ENCODE measurements at regions not wholly inside any gene's neighbourhood (a gene's known extent, or its start where the extent isn't known, plus 50 kb on each side); places are given as distances from the start of the nearest gene placed in this dataset.

- Mint-ChIP-seq H3K36me3 (ENCODE audit: low read depth) (no peaks in the 10 kb centered on the region), H3K27me3 (ENCODE audit: insufficient read depth, low read depth, poor library complexity) (peaks cover 7% of the 10 kb centered on the region), H3K27ac (peak overlapping the region; percentile 38; the same call in 1 of the 2 replicates), H3K4me3 (no peak overlapping the region), H3K4me1 (peaks cover 44% of the 10 kb centered on the region), H3K9me3 (no peaks in the 10 kb centered on the region; the same call in 2 of the 3 replicates)
- H3K4me3 ChIP-seq = no peak overlapping the region
- no peak overlapping the region for H3K4me2 ChIP-seq
- no peaks in the 10 kb centered on the region for H4K20me1 ChIP-seq (replicated peaks; ENCODE audit: insufficient read depth)
- TF ChIP-seq REST (IDR thresholded peaks at IDR 0.05; ENCODE audit: unreplicated experiment) (no peak), JUNB (IDR thresholded peaks at IDR 0.05; ENCODE audit: unreplicated experiment) (no peak), EZH2 (IDR thresholded peaks at IDR 0.05; ENCODE audit: low read depth, unreplicated experiment) (no peak), ETS1 (IDR thresholded peaks at IDR 0.05) (no peak), ZNF114 (CRISPR knock-in tag; IDR thresholded peaks at IDR 0.05) (no peak), STAT1 (IDR thresholded peaks at IDR 0.05; ENCODE audit: unreplicated experiment) (no peak)
- no peaks in the 10 kb centered on the region for H3K36me3 ChIP-seq (ENCODE audit: insufficient read depth)
- 0 out of 2 replicates have a peak overlapping the region, but pooled peaks have one; percentile 23 for H2AFZ ChIP-seq
- H3K27me3 ChIP-seq (ENCODE audit: insufficient read depth) = no peaks in the 10 kb centered on the region
- H3F3A ChIP-seq (replicated peaks; ENCODE audit: low read depth) = no peaks in the 10 kb centered on the region
- ATAC-seq (no peak), DNase-seq (ENCODE audit: low spot score) (no peak)
- H3K79me2 ChIP-seq (replicated peaks; ENCODE audit: insufficient read depth) = no peaks in the 10 kb centered on the region
- H3K27ac ChIP-seq (ENCODE audit: low read depth) = no peak overlapping the region
- H3K9me2 ChIP-seq (ENCODE audit: insufficient read depth) = no peaks in the 10 kb centered on the region
- H3K4me1 ChIP-seq (ENCODE audit: insufficient read depth) = peaks cover 9% of the 10 kb centered on the region
These were observed 245.1 kb downstream of the RHOU start for GRCh38 chr1:228980232-228980937.

DNA sequence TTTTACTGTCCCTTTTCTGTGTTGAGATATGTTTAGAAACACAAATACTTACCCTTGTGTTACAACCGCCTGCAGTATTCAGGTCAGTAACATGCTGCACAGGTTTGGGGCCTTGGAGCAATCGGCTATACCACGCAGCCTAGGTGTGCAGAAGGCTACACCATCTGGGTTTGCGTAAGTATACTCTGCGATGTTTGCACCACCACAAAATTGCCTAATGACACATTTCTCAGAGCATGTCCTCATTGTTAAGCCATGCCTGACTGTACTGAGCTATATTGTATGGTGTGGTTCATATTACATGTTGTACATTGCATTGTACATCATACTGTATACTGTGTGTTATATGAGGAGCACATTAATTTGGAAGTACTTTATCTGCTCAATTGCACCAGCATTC is 247.4 kb downstream of the RHOU start:
- no peak overlapping the region for H2AFZ ChIP-seq
- no peaks in the 10 kb centered on the region for H3K27me3 ChIP-seq (ENCODE audit: insufficient read depth)
- ATAC-seq (no peak), DNase-seq (ENCODE audit: low spot score) (no peak)
- H3K36me3 Mint-ChIP-seq (ENCODE audit: low read depth) = no peaks in the 10 kb centered on the region
- peaks cover 7% of the 10 kb centered on the region for H3K27me3 Mint-ChIP-seq (ENCODE audit: insufficient read depth, low read depth, poor library complexity)
- no peak overlapping the region for H3K4me3 Mint-ChIP-seq
- no peak overlapping the region for H3K4me2 ChIP-seq
- H3K4me1 Mint-ChIP-seq = peaks cover 30% of the 10 kb centered on the region
- peaks cover 5% of the 10 kb centered on the region for H3K4me1 ChIP-seq (ENCODE audit: insufficient read depth)
- no peaks in the 10 kb centered on the region for H3F3A ChIP-seq (replicated peaks; ENCODE audit: low read depth)
- no peak overlapping the region for H3K4me3 ChIP-seq
- no peak overlapping the region for H3K27ac ChIP-seq (ENCODE audit: low read depth)
- no peaks in the 10 kb centered on the region for H4K20me1 ChIP-seq (replicated peaks; ENCODE audit: insufficient read depth)
- no peaks in the 10 kb centered on the region; the same call in 2 of the 3 replicates for H3K9me3 Mint-ChIP-seq
- H3K9me2 ChIP-seq (ENCODE audit: insufficient read depth) = no peaks in the 10 kb centered on the region
- H3K79me2 ChIP-seq (replicated peaks; ENCODE audit: insufficient read depth) = no peaks in the 10 kb centered on the region
- no peaks in the 10 kb centered on the region for H3K36me3 ChIP-seq (ENCODE audit: insufficient read depth)
- H3K27ac Mint-ChIP-seq = no peak overlapping the region
- TF ChIP-seq ZNF462 (CRISPR knock-in tag; IDR thresholded peaks at IDR 0.05) = no peak
- no peak for TF ChIP-seq STAT1 (IDR thresholded peaks at IDR 0.05; ENCODE audit: unreplicated experiment)
- TF ChIP-seq CREB1 (CRISPR knock-in tag; IDR thresholded peaks at IDR 0.05; ENCODE audit: low read depth) = no peak

Measured in GM23338 (cell line).